Hematopoietic multipotent progenitor cell treated with erythropoietin and hydrocortisone succinate and interleukin-3 and kit ligand, for 6 days (in vitro differentiated cells): ENCODE measurements at regions not wholly inside any gene's neighbourhood (a gene's known extent, or its start where the extent isn't known, plus 50 kb on each side); places are given as distances from the start of the nearest gene placed in this dataset.

ENCODE experiments used
- DNase-seq: peaks from one replicate; pipeline ENCODE4 v3.0.0-alpha.2; 2015

GRCh38 chr4:146022541-146022940 lies 83.9 kb upstream of the ZNF827 start:
- DNase-seq: no peak

- no peak for DNase-seq
These were observed 79.6 kb upstream of the ZNF827 start for GRCh38 chr4:146018247-146018646.

GRCh38 chr4:146004730-146005129 lies 66.1 kb upstream of the ZNF827 start:
- no peak for DNase-seq

GRCh38 chr4:145988628-145989027 lies 50.0 kb upstream of the ZNF827 start:
- no peak for DNase-seq
